IMR-90 (cell line): ENCODE measurements at regions not wholly inside any gene's neighbourhood (a gene's known extent, or its start where the extent isn't known, plus 50 kb on each side); places are given as distances from the start of the nearest gene placed in this dataset.
A peak's percentile ranks its signal among the peaks of the same experiment; 100 is the strongest.

ENCODE experiments used
- ATAC-seq: fragments of 200-7000 bp; cut with Tn5 transposase; 2 replicates; pipeline ENCODE4 v1.9.1; 2020; ENCODE audit warnings: low read depth, mild to moderate bottlenecking, moderate library complexity
- BruUV-seq: library from RNA; stranded (reverse); fragments of 400-500 nt; replicated peaks from 2 replicates; lab custom pipeline; 2021; lab: Mats Ljungman, UMichigan
- CTCF ChIA-PET: fragments of 300-600 bp; formaldehyde crosslinking; extraction: SDS; loops from one replicate; lab custom pipeline; 2021; ENCODE audit warnings: antibody characterized with exemption; lab: Yijun Ruan, JAX
- POLR2A ChIA-PET: fragments of 300-600 bp; sonication (Branson Sonifier 250); formaldehyde crosslinking; loops from one replicate; lab custom pipeline; 2022; ENCODE audit warnings: antibody characterized with exemption; ENCODE audit not compliant: unreplicated experiment; lab: Charles Lee
- DNase-seq: peaks from one replicate; pipeline ENCODE4 v3.0.0; 2013
- H2AFZ ChIP-seq: replicated peaks from 2 replicates; pipeline ENCODE3; 2013; ENCODE audit warnings: low read length, mild to moderate bottlenecking; ENCODE audit not compliant: poor library complexity
- H2AK5ac ChIP-seq: 2 replicates; pipeline ENCODE4 v1.6.1; 2013; ENCODE audit warnings: low read depth, low read length, inconsistent platforms
- H2AK9ac ChIP-seq: replicated peaks from 2 replicates; pipeline ENCODE3; 2013; ENCODE audit warnings: mild to moderate bottlenecking, low read depth, low read length, moderate library complexity; ENCODE audit not compliant: poor library complexity
- H2BK120ac ChIP-seq: 2 replicates; pipeline ENCODE4 v1.6.1; 2013; ENCODE audit warnings: low read depth, low read length, inconsistent platforms
- H2BK15ac ChIP-seq: 3 replicates; pipeline ENCODE4 v1.6.1; 2013; ENCODE audit warnings: low read depth, low read length, inconsistent platforms
- H2BK20ac ChIP-seq: 2 replicates; pipeline ENCODE4 v1.6.1; 2013; ENCODE audit warnings: low read depth, mild to moderate bottlenecking, inconsistent platforms, low read length, moderate library complexity
- H2BK5ac ChIP-seq: 2 replicates; pipeline ENCODE4 v1.6.1; 2013; ENCODE audit warnings: mild to moderate bottlenecking, low read depth, low read length, inconsistent platforms; ENCODE audit not compliant: poor library complexity, severe bottlenecking
- H3K14ac ChIP-seq: replicated peaks from 2 replicates; pipeline ENCODE4 v1.6.1; 2013; ENCODE audit warnings: low read depth, low read length, inconsistent platforms
- H3K18ac ChIP-seq: 2 replicates; pipeline ENCODE4 v1.6.1; 2013; ENCODE audit warnings: low read depth, low read length, control low read depth
- H3K23ac ChIP-seq: 2 replicates; pipeline ENCODE4 v1.6.1; 2013; ENCODE audit warnings: low read depth, low read length, inconsistent platforms
- H3K27ac ChIP-seq: 2 replicates; pipeline ENCODE4 v1.5.1; 2013; ENCODE audit warnings: mild to moderate bottlenecking, control low read depth, low read length; ENCODE audit not compliant: insufficient read depth
- H3K27me3 ChIP-seq: 2 replicates; pipeline ENCODE4 v1.6.1; 2013; ENCODE audit warnings: low read length; ENCODE audit not compliant: control insufficient read depth, insufficient read depth
- H3K36me3 ChIP-seq: 2 replicates; pipeline ENCODE4 v1.6.1; 2013; ENCODE audit warnings: low read length, mixed read lengths; ENCODE audit not compliant: control insufficient read depth, insufficient read depth
- H3K4ac ChIP-seq: 2 replicates; pipeline ENCODE4 v1.6.1; 2013; ENCODE audit warnings: low read depth, low read length, inconsistent platforms
- H3K4me1 ChIP-seq: 2 replicates; pipeline ENCODE4 v1.6.1; 2013; ENCODE audit warnings: low read length, mixed read lengths; ENCODE audit not compliant: control insufficient read depth, insufficient read depth
- H3K4me2 ChIP-seq: 2 replicates; pipeline ENCODE4 v1.6.1; 2013; ENCODE audit warnings: low read depth, mild to moderate bottlenecking, control low read depth, low read length, moderate library complexity
- H3K4me3 ChIP-seq: 2 replicates; pipeline ENCODE4 v1.5.1; 2013; ENCODE audit warnings: low read depth, mild to moderate bottlenecking, control low read depth, low read length, moderate library complexity; ENCODE audit not compliant: insufficient read depth
- H3K56ac ChIP-seq: 2 replicates; pipeline ENCODE4 v1.6.1; 2013; ENCODE audit warnings: low read length, inconsistent platforms; ENCODE audit not compliant: insufficient read depth; ENCODE audit errors: extremely low read depth
- H3K79me1 ChIP-seq, 2 experiments: 2 replicates each; pipeline ENCODE4 v1.6.1; 2013; ENCODE audit warnings: low read length in 2 of 2, inconsistent platforms in 1 of 2, low read depth in 1 of 2
- H3K9ac ChIP-seq: 2 replicates; pipeline ENCODE4 v1.6.1; 2013; ENCODE audit warnings: low read depth, low read length, control low read depth
- H3K9me1 ChIP-seq: 2 replicates; pipeline ENCODE4 v1.6.1; 2013; ENCODE audit warnings: low read length, inconsistent platforms; ENCODE audit not compliant: insufficient read depth
- H3K9me3 ChIP-seq: 2 replicates; pipeline ENCODE4 v1.6.1; 2013; ENCODE audit warnings: low read length; ENCODE audit not compliant: control insufficient read depth, insufficient read depth
- H4K20me1 ChIP-seq: 2 replicates; pipeline ENCODE4 v1.6.1; 2013; ENCODE audit warnings: low read length, inconsistent platforms; ENCODE audit not compliant: insufficient read depth
- H4K5ac ChIP-seq: 2 replicates; pipeline ENCODE4 v1.6.1; 2013; ENCODE audit warnings: mild to moderate bottlenecking, low read depth, low read length, control low read depth
- H4K8ac ChIP-seq, 2 experiments: 2 replicates each; pipeline ENCODE4 v1.6.1; 2013; ENCODE audit warnings: low read depth in 2 of 2, low read length in 2 of 2, control low read depth in 1 of 2, inconsistent platforms in 1 of 2
- H4K91ac ChIP-seq: 2 replicates; pipeline ENCODE4 v1.6.1; 2013; ENCODE audit warnings: low read depth, low read length, inconsistent platforms; ENCODE audit not compliant: insufficient read depth
- BHLHE40 ChIP-seq: fragments of 150-350 bp; IDR thresholded peaks from 2 replicates; pipeline ENCODE4 v1.6.1; 2016; ENCODE audit warnings: mild to moderate bottlenecking, low read depth, low read length
- CEBPB ChIP-seq: IDR thresholded peaks from 2 replicates; pipeline ENCODE4 v1.6.1; 2012; ENCODE audit warnings: low read depth, low read length, improper control_type of control experiment
- FOS ChIP-seq: fragments of 150-350 bp; IDR thresholded peaks from 2 replicates; pipeline ENCODE4 v1.6.1; 2016; ENCODE audit warnings: low read depth, low read length
- MAFK ChIP-seq: IDR thresholded peaks from 2 replicates; pipeline ENCODE4 v1.6.1; 2012; ENCODE audit warnings: low read depth, low read length, improper control_type of control experiment
- NFE2L2 ChIP-seq: fragments of 150-350 bp; IDR thresholded peaks from 2 replicates; pipeline ENCODE4 v1.6.1; 2016; ENCODE audit warnings: low read depth, mild to moderate bottlenecking, low read length
- POLR2A ChIP-seq: IDR thresholded peaks from 2 replicates; pipeline ENCODE4 v1.6.1; 2012; ENCODE audit warnings: mild to moderate bottlenecking, low read depth, low read length
- RFX5 ChIP-seq: IDR thresholded peaks from 2 replicates; pipeline ENCODE4 v1.8.0; 2012; ENCODE audit warnings: low read depth, mild to moderate bottlenecking, low read length, moderate library complexity
- WGBS, 2 experiments: methylation state at CpG; one replicate each; pipeline versions ENCODE4 v1.1.5 to v1.1.7; 2013; ENCODE audit warnings: missing lambda C conversion rate in 2 of 2; ENCODE audit not compliant: insufficient read length in 1 of 2; ENCODE audit errors: extremely low coverage in 2 of 2; 5-methylcytosine and 5-hydroxymethylcytosine counted together
- dilution Hi-C: fragments of 300-500 bp; cut with HindIII; formaldehyde crosslinking; loops from one replicate; pipeline ENCODE4 v1.14.3; 2018; ENCODE audit warnings: low sequenced_read_pairs; ENCODE audit not compliant: unreplicated experiment
- in situ Hi-C: fragments of 300-500 bp; cut with MboI; formaldehyde crosslinking; loops from 3 replicates; pipeline ENCODE4 v1.14.3; 2019; ENCODE audit warnings: low sequenced_read_pairs, inconsistent platforms, mixed read lengths
- intact Hi-C: fragments of 100-400 bp; cut with micrococcal nuclease; formaldehyde crosslinking; loops from 2 replicates; pipeline ENCODE4 v1.10.0; 2022

- no peak for DNase-seq
- Histone ChIP-seq H2AFZ (no peak overlapping the region), H3K18ac (no peak overlapping the region), H2BK20ac (no peak overlapping the region), H3K4ac (no peak overlapping the region), H4K20me1 (no peaks in the 10 kb centered on the region), H2BK120ac (no peak overlapping the region), H4K91ac (no peak overlapping the region), H4K8ac (no peak overlapping the region), H3K79me1 (no peaks in the 10 kb centered on the region), H3K27ac (no peak overlapping the region), H3K27me3 (no peaks in the 10 kb centered on the region), H2BK5ac (no peak overlapping the region), H3K9me3 (no peaks in the 10 kb centered on the region), H3K23ac (no peak overlapping the region), H3K9ac (no peak overlapping the region), H3K4me1 (no peaks in the 10 kb centered on the region; the same call in 1 of the 2 replicates), H3K36me3 (no peaks in the 10 kb centered on the region), H2AK9ac (no peak overlapping the region), H2AK5ac (no peak overlapping the region), H3K14ac (no peak overlapping the region), H3K9me1 (no peaks in the 10 kb centered on the region), H2BK15ac (no peak overlapping the region), H3K4me2 (no peak overlapping the region), H4K5ac (no peak overlapping the region), H3K56ac (no peak overlapping the region), H3K4me3 (no peak overlapping the region)
- WGBS, 2 experiments: no CpG with 5 or more reads among the region's 2 CpGs
- no peak for TF ChIP-seq RFX5
- no peak for TF ChIP-seq FOS
- no peak for TF ChIP-seq BHLHE40
- TF ChIP-seq CEBPB: no peak
- TF ChIP-seq MAFK: peak; percentile 95
- no peak for TF ChIP-seq NFE2L2
- no peak for TF ChIP-seq POLR2A
- no TSS peak for BruUV-seq
- CTCF ChIA-PET: no interaction called here
- dilution Hi-C loops: no loop called here
- intact Hi-C loops: no loop called here
- in situ Hi-C loops: no loop called here
- POLR2A ChIA-PET: no interaction called here
- no peak for ATAC-seq
Measured at GRCh38 chr1:97983126-97983525, 62.3 kb upstream of the DPYD start.
